SK-N-SH (cell line): ENCODE measurements at regions not wholly inside any gene's neighbourhood (a gene's known extent, or its start where the extent isn't known, plus 50 kb on each side); places are given as distances from the start of the nearest gene placed in this dataset.

ENCODE experiments used
- CTCF ChIP-seq: fragments of 200-600 bp; sonication (generic); IDR thresholded peaks from 2 replicates; pipeline ENCODE4 v1.6.1; 2017; ENCODE audit warnings: antibody characterized with exemption, mild to moderate bottlenecking, moderate library complexity
- GABPA ChIP-seq: IDR thresholded peaks from 2 replicates; pipeline ENCODE4 v1.4.0; 2012; ENCODE audit warnings: low read depth, mild to moderate bottlenecking
- POLR2AphosphoS5 ChIP-seq: IDR thresholded peaks from 2 replicates; pipeline ENCODE4 v1.6.1; 2012; ENCODE audit warnings: low read depth, low read length
- RAD21 ChIP-seq: IDR thresholded peaks from 2 replicates; pipeline ENCODE4 v1.6.1; 2012; ENCODE audit warnings: mild to moderate bottlenecking, low read length
- REST ChIP-seq: IDR thresholded peaks from 2 replicates; pipeline ENCODE4 v1.6.1; 2012; ENCODE audit warnings: mild to moderate bottlenecking, low read depth, low read length, moderate library complexity
- SMC3 ChIP-seq: IDR thresholded peaks from 2 replicates; pipeline ENCODE4 v1.6.1; 2012; ENCODE audit warnings: low read depth, low read length, improper control_type of control experiment
- YY1 ChIP-seq: IDR thresholded peaks from 2 replicates; pipeline ENCODE4 v1.4.0; 2012; ENCODE audit warnings: low read depth, mild to moderate bottlenecking
- TF ChIP-seq, protein P1 (sequence below): IDR thresholded peaks from 2 replicates; pipeline ENCODE4 v1.4.0; 2012; ENCODE audit warnings: low read depth
- TF ChIP-seq, protein P2 (sequence below): IDR thresholded peaks from 2 replicates; pipeline ENCODE4; 2012

DNA sequence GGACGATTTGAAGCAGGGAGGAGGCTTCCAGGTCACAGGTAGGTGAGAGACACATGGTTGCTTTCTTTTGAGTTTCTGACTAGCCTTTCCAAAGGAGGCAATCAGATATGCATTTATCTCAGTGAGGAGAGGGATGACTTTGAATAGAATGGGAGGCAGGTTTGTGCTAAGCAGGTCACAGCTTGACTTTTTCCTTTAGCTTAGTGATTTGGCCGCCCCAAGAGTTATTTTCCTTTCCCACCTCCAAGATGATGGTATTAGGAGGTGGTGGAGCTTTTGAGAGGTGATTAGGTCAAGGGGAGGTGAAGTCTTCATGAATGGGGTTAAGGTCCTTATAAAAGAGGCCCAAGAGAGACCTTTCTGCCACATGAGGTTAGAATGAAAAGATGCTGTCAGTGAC lies 443.7 kb downstream of the TYW1 start:
- TF ChIP-seq CTCF (no peak), SMC3 (no peak), RAD21 (no peak), POLR2AphosphoS5 (no peak), YY1 (no peak), GABPA (no peak), REST (no peak)
- TF ChIP-seq, protein P1, sequence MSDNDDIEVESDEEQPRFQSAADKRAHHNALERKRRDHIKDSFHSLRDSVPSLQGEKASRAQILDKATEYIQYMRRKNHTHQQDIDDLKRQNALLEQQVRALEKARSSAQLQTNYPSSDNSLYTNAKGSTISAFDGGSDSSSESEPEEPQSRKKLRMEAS = no peak
- TF ChIP-seq, protein P2, sequence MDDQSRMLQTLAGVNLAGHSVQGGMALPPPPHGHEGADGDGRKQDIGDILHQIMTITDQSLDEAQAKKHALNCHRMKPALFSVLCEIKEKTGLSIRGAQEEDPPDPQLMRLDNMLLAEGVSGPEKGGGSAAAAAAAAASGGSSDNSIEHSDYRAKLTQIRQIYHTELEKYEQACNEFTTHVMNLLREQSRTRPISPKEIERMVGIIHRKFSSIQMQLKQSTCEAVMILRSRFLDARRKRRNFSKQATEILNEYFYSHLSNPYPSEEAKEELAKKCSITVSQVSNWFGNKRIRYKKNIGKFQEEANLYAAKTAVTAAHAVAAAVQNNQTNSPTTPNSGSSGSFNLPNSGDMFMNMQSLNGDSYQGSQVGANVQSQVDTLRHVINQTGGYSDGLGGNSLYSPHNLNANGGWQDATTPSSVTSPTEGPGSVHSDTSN = no peak
